Kasumi-1 (cell line): ENCODE measurements at regions not wholly inside any gene's neighbourhood (a gene's known extent, or its start where the extent isn't known, plus 50 kb on each side); places are given as distances from the start of the nearest gene placed in this dataset.

Source experiments
- DNase-seq, 2 experiments: peaks; one replicate each; lab custom pipeline; 2025; lab: John Stamatoyannopoulos, UW

DNA sequence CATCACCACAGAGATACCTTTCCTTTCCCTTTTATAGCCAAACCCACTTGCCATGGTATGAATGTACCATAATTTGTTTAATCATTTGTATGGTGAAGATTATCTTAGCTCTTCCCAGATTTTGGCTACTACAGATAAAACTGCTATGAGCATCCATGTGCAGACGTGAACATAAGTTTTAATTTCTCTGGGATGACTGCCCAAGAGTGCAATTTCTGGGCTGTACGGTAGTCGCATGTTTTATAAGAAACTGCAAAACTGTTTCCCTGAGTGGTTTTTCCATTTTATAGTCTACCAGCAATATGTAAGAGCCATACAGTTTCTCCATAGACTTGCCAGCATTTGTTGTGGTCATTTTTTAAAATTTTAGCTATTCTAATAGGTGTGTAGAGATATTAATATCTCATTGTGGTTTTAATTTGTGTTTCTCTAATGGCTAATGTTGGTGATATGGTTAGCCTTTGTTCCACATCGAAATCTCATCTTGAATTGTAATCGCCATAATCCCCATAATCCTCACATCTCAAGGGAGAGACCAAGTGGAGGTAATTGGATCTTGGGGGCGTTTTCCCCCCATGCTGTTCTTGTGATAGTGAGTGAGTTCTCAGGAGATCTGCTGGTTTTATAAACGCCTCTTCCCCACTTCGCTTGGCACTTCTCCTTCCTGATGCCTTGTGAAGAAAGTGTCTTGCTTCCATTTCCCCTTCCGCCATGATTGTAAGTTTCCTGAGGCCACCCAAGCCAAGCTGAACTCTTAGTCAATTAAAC, 628.5 kb upstream of the KLHL29 start:
- DNase-seq, result no peak

DNA sequence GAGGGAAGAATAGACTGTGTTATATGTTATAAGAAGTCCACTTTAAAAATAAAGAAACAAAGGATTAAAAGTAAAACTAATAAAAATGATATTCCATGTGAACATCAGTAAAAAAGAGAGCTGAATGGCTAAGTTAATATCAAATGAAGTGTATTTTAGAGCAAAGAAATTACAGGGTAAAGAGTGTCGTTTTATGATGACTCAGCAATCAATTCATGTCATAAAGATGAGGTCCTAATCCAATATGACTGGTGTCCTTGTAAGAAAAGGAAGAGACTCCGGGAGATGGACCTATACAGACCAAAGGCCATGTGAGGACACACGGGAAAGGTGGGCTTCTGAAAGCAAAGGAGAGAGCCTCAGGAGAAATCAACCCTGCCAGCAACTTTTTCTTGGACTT, 615.5 kb upstream of the KLHL29 start:
- no peak for DNase-seq

DNA sequence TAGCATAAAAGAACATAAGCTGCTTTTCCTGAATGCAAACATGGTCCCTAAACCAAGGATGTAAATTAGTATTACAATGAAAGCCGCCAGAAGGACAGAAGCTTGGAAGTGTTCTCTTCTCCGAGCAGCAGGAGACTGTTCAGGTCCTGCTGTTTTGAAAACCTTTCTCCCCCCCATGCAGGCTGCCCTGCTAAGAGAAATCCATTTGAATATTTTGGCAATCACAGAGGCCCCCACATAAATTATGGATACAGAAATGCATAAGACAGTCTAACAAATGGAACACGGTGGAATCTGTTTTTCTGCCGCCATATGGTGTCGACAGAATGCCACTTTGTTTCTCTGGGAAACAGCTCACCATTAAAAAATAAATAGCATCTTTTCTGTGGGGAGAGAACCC, 600.4 kb upstream of the KLHL29 start:
- DNase-seq, result no peak

DNA sequence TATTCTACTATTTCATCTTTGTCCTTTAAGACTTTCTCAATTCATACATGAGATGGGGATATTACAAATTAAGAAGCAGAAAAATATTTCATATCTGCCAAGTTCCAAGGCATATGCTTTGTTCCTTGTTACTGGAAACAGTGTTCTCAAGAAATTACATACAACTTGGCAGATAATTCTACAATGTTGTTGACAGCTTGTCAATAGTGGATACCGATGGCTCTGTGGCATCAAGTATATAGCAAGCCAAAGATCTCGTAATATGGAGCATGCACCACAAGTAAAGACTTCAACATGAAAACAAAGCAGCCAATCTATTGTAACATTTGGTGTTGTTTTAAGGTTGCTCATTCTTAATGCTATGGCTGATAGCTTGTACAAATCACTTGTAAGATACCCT, 598.2 kb upstream of the KLHL29 start:
- DNase-seq, result no peak

DNA sequence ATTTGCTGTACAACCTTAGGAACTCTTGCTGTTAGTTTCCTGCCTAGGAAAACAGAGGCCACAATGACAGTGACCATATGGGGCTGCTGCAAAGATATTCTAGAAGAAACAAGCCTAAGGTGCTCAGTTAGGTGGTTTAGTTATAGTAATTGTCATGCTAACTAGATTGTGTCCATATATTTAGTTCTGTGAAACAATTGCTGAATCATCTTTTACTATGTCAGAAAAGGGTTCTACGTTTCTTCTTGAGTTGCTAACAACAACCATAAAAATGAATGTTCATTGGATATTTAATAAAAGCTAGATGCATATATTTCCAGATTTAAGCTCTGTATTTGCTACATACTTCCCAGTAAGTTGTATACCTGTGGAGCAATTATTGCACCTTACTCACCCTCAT, 597.2 kb upstream of the KLHL29 start:
- DNase-seq, result no peak

DNA sequence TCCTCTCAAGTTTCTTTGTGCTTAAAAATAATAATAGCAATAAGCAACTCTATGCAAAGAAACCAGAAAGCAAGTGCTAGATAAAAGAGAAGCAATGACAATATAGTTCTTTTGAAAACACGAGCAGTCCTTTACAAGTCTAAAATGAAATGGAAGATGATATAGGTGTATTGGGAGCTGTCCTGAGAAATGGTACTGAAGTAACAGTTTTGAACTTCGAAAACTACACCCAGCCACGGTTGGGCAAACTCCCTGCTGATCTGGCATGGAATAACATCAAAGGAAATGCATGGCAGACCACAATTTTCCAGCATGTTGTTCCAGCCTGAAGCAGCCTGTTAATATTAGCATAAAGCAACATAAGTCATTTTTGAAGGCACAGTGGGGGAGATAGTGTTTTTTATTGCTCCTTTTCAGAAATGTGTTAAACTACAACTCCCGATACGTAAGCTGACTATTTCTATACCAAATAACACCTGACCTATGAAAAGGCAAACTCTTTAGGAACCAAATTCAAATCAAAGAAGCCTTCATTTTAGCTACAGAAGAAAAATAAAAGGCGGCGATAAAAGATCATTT, 596.1 kb upstream of the KLHL29 start:
- DNase-seq, result no peak

DNA sequence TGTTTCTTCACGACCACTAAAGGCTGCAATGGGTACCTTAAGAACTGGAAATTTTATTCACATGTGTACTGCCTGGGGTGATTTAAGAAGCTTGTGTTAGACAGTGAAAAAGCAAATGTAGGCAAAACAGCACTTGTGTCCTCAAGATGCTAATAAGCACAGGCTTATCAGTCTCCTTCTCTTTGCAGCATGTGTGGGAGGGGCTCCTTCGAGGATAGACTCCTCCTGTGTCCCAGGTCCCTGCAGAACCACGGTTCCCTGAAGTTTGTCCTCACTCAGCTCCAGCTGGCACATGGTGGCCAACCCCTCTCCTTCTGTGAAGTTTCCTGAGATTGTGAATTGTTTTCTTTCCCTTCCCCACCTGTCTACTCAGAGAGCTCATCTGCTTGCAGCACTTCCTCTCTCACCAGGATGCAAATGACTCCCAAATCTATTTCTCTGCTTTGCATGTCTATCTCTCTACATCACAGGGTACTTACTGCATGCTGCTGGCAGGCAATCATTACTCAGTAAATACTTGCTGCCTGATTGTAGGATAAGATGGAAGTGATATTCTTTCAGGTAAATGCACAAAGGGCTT, 589.6 kb upstream of the KLHL29 start:
- no peak for DNase-seq

DNA sequence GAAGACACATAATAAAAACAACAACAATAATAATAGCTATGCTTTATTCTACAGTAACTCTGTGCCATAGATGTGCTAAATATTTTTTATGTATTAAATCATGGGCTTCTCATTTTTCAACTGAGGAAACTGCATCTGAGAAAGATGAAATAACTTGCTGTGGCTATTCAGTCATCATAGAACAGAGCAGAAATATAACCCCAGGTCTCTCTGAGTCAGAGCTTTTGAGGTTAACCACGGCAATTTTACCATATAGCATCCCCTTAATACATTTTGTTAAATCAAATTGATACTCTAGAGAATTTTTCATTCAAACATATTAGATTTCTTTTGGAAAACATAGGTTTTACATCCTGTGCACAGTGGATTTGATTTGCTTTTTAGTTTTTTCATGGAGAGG, 586.6 kb upstream of the KLHL29 start:
- DNase-seq, result no peak

DNA sequence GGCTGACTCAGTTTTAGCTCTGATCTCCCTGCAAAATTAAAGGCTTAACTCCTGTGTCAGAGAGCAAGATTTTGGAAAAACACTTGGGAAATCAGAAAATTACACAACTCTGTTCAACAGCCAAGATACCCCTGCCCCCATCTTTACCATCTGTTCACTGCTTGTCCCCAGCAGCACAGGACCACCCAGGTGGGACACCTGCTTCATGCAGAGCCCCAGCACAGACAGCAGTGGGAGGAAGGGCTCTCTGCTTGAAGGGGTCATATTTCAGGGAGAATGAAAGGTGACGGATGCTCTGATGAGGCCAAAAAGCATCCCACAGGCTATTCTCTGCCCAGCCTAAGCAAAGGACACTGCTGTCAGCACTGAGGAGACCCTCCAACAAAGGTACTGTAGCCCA, 584.6 kb upstream of the KLHL29 start:
- DNase-seq, result no peak

DNA sequence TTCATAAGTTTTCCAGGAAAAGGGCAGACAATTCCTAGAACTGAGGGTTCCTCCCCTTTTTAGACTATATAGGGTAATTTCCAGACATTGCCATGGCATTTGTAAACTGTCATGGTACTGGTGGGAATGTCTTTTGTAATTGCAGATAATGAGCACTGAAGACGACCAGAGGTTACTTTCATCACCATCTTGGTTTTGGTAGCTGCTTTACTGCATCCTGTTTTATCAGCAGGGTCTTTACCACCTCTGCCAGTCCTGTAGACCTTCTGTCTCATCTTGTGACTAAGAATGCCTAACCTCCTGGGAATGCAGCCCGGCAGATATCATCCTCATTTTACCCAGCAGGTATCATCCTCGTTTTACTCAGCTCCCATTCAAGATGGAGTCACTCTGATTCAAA, 583.9 kb upstream of the KLHL29 start:
- no peak for DNase-seq

DNA sequence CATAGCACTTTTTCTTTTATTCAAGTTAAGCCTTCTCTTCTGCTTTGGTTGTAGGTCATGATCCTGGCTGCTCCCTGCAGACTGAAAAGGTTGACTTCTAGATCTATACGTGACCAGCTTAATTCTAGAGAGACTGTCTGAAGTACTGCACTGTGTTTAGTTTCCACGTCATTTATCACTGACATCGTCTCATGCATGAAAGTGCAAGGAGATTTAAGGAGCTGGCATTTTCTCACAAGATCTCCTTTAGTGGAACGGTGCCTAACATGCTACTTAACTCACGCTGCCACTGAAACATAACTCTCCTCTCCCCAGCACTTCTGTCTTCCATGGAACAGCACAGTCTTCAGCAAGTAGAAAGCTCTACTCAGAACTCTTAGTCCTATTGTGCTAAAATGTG, 583.0 kb upstream of the KLHL29 start:
- no peak for DNase-seq

DNA sequence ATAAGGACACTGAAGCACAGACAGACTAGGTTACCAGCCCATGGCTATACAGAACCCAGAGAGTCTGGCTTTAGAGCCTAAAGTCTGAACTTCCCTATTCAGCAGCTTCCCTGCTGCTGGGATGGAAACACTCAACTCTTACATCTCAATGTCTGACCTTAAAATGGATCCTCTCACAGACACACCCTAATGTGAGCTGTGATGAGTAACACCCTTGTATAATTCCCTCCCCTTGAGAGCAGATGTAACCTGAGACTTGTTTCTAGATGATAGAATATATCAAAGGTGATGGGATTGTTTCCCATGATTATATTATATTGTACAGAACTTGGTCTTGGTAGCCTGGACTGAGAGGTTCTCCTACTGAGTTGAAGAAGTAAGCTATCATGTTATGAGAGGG, 577.1 kb upstream of the KLHL29 start:
- DNase-seq, result no peak

DNA sequence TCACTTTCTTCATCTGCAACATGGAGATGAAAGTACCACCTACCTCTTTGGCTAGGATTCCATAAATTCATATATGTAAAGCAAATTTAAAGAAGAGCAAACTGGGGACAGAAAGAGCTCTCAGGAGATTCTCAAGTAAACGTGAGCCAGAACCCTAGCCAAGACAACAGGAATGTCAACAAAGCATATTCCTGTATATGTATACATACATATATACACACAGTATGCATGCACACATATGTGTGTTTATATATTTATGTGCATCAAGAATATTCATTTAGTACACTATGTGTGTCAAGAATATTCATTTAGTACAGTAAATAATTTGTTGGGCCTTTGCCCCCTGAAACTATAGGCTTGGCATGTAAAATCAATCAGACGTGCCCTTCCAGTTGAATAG, 574.4 kb upstream of the KLHL29 start:
- DNase-seq, result no peak

DNA sequence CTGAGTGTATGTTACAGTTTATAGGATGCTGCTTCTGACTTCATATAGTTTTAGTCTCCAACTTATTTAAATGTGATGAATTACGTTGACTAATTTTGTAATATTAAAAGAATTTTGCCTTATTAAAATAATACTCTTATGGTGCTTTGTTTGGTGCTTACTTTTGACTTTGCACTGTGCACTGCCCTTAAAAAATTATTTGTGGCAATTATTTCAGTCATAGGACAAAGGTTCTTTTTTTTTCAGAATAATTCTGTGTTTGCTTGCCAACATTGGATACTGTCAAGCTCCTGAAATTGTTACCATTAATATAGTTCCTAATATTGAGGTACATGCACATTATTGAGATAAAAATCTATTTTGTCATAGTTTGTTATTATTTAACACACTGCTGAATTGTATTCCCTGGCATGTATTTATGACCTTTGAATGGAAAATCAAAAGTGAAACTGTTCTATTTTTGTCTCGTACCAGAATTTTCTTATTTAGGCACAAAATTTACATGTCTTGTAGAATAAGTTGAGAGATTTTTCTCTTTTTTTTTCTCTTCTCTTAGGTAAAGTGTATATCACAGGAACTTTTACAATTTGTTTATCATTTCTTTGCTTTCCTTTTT, 572.8 kb upstream of the KLHL29 start:
- no peak for DNase-seq

DNA sequence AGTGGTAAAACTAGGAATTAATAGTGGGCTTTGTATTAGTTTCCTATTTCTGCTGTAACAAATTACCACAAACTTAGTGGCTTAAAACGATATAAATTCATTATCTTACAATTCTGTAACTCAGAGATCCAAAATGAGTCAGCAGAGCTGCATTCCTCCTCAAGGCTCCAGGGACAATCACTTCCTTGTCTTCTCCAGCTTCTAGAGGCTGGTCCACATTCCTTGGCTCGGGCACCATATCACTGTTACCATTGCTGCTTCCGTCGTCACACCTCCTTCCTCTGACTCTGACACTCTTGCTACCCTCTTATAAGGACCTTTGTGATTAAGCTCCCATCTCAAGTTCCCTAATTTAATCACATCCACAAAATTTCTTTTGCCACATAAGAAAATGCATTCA, 567.8 kb upstream of the KLHL29 start:
- no peak for DNase-seq

DNA sequence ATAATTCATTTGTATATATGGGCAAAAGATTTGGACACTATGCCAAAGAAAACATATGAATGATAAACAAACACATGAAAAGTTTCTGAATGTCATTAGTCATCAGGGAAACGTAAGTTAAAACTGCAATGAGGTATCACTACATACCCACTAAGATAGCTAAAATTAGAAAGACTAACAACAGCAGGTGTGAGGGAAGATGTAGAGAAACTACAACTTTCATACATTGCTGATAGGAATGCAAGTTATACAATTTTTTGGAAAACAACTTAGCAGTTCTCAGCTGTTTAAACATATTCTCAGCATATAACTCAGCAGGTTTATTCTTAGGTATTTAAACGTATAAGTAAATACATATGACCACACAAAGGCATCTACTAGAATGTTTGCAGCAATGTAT, 563.5 kb upstream of the KLHL29 start:
- DNase-seq, result no peak

DNA sequence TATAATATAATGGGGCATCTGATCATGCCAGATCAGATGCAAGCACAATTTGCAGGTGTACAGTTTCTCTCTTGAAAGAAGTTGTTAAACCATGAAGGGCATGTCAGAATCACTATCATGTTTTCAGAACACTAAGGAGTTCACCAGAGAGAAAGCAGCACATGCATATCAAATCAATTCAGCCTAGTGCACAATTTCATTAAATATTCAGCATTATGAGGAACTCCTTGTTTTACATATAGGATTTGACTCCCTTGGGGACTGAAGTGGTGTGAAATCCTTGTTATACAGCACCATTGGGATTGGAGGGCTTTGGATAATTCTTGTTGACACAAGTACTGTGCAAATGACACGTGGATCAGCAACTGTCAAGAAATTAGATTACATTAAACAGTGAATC, 562.1 kb upstream of the KLHL29 start:
- DNase-seq, result no peak

DNA sequence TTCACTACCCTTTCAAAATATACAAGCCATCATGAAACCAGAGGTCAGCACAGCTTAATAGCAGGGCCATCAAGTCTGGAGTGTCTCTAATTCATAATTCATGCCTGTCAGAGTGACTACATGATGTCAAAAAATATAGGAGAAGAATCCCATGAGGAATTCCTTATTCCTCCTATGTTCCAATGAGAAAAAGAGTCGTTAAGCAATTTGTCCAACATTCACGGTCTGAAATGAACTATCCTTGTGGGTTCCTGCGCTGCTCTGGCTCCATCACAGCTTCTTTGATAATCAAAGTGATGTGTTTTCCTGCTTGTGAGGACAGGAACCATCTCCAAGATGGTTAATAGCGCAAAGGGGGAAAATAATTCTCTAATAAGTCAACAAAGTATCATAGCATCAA, 560.4 kb upstream of the KLHL29 start:
- no peak for DNase-seq

DNA sequence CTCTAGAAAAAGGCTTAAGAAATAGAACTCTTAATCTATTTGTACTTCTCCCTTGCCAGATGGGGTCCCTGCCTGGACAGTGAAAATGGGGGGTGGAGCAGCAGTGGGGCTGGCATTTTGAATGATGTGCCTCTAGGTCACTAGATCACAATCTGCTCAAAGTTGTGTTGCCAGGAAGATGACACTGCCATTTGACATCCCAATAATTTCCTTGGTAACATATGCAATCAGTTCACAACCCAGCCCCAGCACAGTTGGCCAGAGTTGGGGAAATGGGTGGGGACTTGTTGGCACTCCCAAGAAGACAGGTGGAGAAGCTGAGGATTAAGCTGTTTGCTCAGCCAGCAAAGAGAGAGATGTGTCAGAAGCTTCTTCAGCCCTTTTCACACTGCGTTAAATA, 558.3 kb upstream of the KLHL29 start:
- no peak for DNase-seq

DNA sequence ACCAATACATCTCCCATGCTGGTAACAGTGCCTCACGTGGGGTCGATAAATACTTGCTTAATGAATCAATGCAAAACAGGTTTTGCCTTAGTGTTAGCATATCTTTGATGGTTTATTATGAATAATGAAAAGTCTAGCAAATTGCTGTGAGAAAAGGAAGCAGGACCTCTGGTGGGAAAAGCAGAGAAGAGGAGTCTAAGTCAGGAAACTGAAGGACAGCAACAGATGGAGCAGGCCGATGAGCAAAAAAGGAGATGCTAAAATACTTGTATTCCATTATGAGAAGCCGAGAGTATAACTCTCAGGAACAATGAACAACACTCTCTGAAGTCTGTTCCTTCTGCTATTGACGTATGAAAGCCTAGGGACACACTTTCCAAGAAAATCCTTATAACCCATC, 555.2 kb upstream of the KLHL29 start:
- DNase-seq, result no peak

DNA sequence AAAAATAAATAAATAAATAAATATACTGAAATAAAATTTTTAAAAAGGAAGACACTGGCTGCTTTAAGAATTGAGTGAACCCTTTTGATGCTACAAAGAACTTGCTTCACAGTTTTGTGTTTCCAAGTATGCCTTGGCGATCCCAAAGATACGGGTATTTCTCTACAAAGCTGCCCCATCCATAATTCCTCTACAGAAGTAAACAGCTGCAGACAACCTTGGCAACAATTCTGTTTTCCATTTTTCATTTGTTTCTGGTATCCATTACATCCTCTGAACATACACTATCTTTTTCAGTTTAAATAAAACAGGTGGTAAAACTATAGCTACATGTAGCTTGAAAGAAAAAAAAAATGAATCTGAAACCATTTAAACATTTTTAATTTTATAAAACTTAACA, 552.8 kb upstream of the KLHL29 start:
- no peak for DNase-seq

DNA sequence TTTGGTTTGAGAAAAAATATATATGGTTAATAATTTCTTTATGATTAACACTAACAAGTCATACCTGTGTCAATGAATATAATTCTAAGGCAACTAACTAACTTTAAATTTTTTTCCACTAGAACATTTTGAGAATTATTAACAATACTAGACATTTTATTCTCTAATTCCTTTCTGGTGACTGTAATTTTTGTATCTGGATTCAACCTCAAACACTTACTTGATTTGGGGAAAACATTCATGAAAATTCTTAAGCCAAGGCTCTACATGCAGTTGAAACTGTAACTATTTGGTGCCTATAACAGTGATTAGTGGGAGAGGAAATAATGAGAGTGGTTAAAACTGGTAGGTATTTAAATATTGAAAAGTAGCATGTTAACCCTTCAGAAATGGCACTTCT, 546.5 kb upstream of the KLHL29 start:
- no peak for DNase-seq

DNA sequence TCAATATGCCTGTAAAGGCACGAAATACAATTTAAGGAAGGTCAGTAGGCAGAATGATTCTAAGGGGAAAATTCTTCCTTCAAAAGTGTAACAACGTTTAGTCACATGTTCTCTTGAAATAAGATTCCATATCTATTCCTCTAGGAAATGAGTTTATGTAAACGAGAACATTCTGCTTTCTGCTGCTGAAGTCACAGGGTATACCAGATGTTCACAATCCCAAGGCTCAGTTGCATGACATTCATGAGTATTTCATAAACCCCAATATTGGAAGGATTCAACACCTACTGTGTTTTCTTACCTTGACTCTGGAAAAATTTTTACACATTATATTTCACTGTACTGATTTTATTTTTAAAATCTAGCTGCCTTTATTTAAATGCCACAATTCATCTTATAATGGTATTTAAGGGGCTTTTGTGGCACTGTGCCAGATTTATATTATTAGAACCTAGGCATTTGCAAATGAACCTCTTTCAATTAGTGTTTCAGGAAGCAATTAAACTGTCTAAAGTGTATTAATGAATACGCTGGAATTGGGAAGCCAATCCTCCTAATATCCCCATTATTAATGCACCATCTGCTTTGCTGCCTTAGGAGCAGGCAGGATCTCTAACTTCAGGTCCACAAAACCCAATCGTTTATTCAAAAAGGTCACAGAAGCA, 542.6 kb upstream of the KLHL29 start:
- DNase-seq, result no peak
